ENCODE measurements at regions not wholly inside any gene's neighbourhood (a gene's known extent, or its start where the extent isn't known, plus 50 kb on each side); places are given as distances from the start of the nearest gene placed in this dataset.

DNA sequence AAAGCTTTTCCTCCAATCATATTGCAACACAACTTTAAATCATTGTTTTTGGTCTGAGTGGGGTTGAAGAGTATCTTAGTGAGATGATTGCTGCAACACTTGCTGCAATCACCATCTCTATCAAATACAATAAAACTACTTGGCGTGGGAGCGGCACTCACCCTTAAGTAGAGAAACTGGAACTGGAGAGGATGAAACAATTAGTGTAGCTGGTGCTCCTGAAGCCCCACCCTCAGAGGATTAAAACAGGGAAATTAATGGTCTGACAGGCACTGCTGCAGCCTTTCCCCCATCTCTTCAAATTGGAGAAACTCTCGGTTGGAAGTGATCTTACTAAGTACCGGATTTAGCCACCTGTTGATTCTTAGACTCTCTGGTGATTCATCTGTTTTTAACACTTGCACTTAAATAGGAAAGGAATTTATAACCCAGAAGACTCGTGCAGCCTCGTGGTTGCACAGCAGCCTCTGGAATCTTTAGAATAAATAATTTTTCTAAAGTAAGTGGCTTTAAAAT lies 80.5 kb upstream of the KIF26B start:
- no peaks in the 10 kb centered on the region for H3K4me1 ChIP-seq (ENCODE audit: low read length)
- H4K20me1 ChIP-seq (ENCODE audit: insufficient read depth, low read length), result no peaks in the 10 kb centered on the region
- H3K9me3 ChIP-seq (replicated peaks; ENCODE audit: insufficient read depth, low read length), result no peaks in the 10 kb centered on the region
- H3K36me3 ChIP-seq (replicated peaks; ENCODE audit: insufficient read depth, low read length), result no peaks in the 10 kb centered on the region
- H3K27ac ChIP-seq (ENCODE audit: low read length), result no peak overlapping the region
- H3K9me2 ChIP-seq (replicated peaks; ENCODE audit: insufficient read depth, low read length), result no peaks in the 10 kb centered on the region
- H3K9ac ChIP-seq (ENCODE audit: low read length), result no peak overlapping the region
- no peaks in the 10 kb centered on the region for H3K27me3 ChIP-seq (replicated peaks; ENCODE audit: insufficient read depth, low read length)
- no peaks in the 10 kb centered on the region for H3K79me2 ChIP-seq (ENCODE audit: low read length)
- no peak overlapping the region for H2AFZ ChIP-seq (ENCODE audit: low read length)
- no peak for DNase-seq
- TF ChIP-seq EZH2phosphoT487 (IDR thresholded peaks at IDR 0.05; ENCODE audit: low read length) (no peak), EZH2 (optimal IDR thresholded peaks at IDR 0.05; ENCODE audit: low read depth, low read length) (no peak)
- TF ChIP-seq, protein P1, sequence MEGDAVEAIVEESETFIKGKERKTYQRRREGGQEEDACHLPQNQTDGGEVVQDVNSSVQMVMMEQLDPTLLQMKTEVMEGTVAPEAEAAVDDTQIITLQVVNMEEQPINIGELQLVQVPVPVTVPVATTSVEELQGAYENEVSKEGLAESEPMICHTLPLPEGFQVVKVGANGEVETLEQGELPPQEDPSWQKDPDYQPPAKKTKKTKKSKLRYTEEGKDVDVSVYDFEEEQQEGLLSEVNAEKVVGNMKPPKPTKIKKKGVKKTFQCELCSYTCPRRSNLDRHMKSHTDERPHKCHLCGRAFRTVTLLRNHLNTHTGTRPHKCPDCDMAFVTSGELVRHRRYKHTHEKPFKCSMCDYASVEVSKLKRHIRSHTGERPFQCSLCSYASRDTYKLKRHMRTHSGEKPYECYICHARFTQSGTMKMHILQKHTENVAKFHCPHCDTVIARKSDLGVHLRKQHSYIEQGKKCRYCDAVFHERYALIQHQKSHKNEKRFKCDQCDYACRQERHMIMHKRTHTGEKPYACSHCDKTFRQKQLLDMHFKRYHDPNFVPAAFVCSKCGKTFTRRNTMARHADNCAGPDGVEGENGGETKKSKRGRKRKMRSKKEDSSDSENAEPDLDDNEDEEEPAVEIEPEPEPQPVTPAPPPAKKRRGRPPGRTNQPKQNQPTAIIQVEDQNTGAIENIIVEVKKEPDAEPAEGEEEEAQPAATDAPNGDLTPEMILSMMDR (IDR thresholded peaks at IDR 0.05; ENCODE audit: low read length), result no peak
- no peak overlapping the region for H3K4me3 ChIP-seq (ENCODE audit: low read length)
- no peak overlapping the region for H3K4me2 ChIP-seq (ENCODE audit: low read depth, low read length)
- no peaks in the 10 kb centered on the region for H3F3A ChIP-seq (ENCODE audit: insufficient read depth, low read length)

DNA sequence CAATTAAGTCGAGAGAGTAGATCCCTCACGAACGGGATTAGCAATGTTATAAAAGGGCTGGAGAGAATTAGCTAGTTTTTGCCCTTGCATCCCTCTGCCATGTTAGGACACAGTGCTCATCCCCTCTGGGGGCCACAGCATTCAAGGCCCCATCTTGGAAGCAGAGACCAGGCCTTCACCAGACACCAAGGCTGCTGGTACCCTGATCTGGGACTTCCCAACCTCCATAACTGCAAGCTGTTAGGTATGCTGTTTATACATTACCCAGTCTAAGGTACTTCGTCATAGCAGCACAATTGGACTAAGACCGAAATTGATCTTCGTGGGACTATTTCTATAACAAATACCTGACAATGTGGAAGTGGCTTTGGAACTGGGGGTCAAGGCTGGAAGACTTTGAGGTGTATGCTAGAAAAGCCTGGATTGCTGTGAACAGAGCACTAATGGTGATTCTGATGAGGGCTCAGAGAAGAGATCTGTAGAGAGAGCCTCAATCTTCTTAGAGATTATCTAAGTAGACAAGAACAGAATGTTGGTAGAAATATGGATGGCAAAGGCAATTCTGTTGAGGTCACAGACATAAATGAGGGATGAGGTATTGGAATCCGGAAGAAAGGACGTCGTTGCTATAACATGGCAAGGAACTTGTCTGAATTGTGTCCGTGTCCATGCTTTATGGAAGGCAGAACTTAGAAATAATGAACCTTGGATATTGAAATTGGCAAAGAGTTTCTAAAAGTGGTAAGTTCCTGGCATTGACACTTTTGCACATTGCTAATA lies 83.8 kb upstream of the KIF26B start:
- no peak overlapping the region for H3K27ac ChIP-seq (ENCODE audit: low read length)
- no peak overlapping the region for H3K9ac ChIP-seq (ENCODE audit: low read length)
- no peaks in the 10 kb centered on the region for H3K4me1 ChIP-seq (ENCODE audit: low read length)
- no peak overlapping the region for H2AFZ ChIP-seq (ENCODE audit: low read length)
- no peak overlapping the region for H3K4me3 ChIP-seq (ENCODE audit: low read length)
- H4K20me1 ChIP-seq (ENCODE audit: insufficient read depth, low read length), result no peaks in the 10 kb centered on the region
- no peaks in the 10 kb centered on the region for H3K9me2 ChIP-seq (replicated peaks; ENCODE audit: insufficient read depth, low read length)
- H3K27me3 ChIP-seq (replicated peaks; ENCODE audit: insufficient read depth, low read length), result no peaks in the 10 kb centered on the region
- no peaks in the 10 kb centered on the region for H3K36me3 ChIP-seq (replicated peaks; ENCODE audit: insufficient read depth, low read length)
- H3K9me3 ChIP-seq (replicated peaks; ENCODE audit: insufficient read depth, low read length), result no peaks in the 10 kb centered on the region
- no peak overlapping the region for H3K4me2 ChIP-seq (ENCODE audit: low read depth, low read length)
- H3K79me2 ChIP-seq (ENCODE audit: low read length), result no peaks in the 10 kb centered on the region
- DNase-seq, result no peak
- no peaks in the 10 kb centered on the region for H3F3A ChIP-seq (ENCODE audit: insufficient read depth, low read length)
- TF ChIP-seq EZH2phosphoT487 (IDR thresholded peaks at IDR 0.05; ENCODE audit: low read length) (no peak), EZH2 (optimal IDR thresholded peaks at IDR 0.05; ENCODE audit: low read depth, low read length) (no peak)
- TF ChIP-seq, protein P1 (IDR thresholded peaks at IDR 0.05; ENCODE audit: low read length), result no peak

DNA sequence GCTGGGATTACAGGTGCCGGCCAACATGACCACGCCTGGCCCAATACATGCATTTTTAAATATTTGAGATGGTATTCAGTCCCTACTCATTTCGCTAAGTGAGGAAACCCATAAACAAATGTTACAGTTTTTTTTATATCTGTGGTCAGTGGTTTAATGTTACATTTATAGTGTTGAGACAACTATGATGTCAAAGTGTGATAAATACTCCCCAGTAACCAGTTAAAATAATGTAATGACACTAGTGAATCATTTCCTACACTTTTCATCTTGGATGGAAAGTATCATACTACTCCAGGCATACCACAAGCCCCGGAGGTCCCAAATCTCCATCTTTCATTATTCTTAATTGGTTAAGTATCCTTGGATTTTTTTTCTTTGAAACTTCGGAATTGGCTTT lies 87.5 kb upstream of the KIF26B start:
- Histone ChIP-seq H3K4me2 (ENCODE audit: low read depth, low read length) (no peak overlapping the region), H3K9ac (ENCODE audit: low read length) (no peak overlapping the region), H3K79me2 (ENCODE audit: low read length) (no peaks in the 10 kb centered on the region), H3K27ac (ENCODE audit: low read length) (no peak overlapping the region), H3K4me3 (ENCODE audit: low read length) (no peak overlapping the region), H3K9me2 (replicated peaks; ENCODE audit: insufficient read depth, low read length) (no peaks in the 10 kb centered on the region), H2AFZ (ENCODE audit: low read length) (no peak overlapping the region), H3K9me3 (replicated peaks; ENCODE audit: insufficient read depth, low read length) (no peaks in the 10 kb centered on the region), H3K4me1 (ENCODE audit: low read length) (no peaks in the 10 kb centered on the region), H3K27me3 (replicated peaks; ENCODE audit: insufficient read depth, low read length) (no peaks in the 10 kb centered on the region), H4K20me1 (ENCODE audit: insufficient read depth, low read length) (no peaks in the 10 kb centered on the region), H3F3A (ENCODE audit: insufficient read depth, low read length) (no peaks in the 10 kb centered on the region), H3K36me3 (replicated peaks; ENCODE audit: insufficient read depth, low read length) (no peaks in the 10 kb centered on the region)
- no peak for DNase-seq
- TF ChIP-seq, protein P1 (IDR thresholded peaks at IDR 0.05; ENCODE audit: low read length), result no peak
- TF ChIP-seq EZH2phosphoT487 (IDR thresholded peaks at IDR 0.05; ENCODE audit: low read length) (no peak), EZH2 (optimal IDR thresholded peaks at IDR 0.05; ENCODE audit: low read depth, low read length) (no peak)

All from MM.1S (cell line).